GM18861 (cell line): ENCODE measurements at regions not wholly inside any gene's neighbourhood (a gene's known extent, or its start where the extent isn't known, plus 50 kb on each side); places are given as distances from the start of the nearest gene placed in this dataset.

Source experiments
- ATAC-seq: cut with Tn5 transposase; IDR thresholded peaks from one replicate; pipeline ENCODE4 v1.9.1; 2021; ENCODE audit not compliant: unreplicated experiment

DNA sequence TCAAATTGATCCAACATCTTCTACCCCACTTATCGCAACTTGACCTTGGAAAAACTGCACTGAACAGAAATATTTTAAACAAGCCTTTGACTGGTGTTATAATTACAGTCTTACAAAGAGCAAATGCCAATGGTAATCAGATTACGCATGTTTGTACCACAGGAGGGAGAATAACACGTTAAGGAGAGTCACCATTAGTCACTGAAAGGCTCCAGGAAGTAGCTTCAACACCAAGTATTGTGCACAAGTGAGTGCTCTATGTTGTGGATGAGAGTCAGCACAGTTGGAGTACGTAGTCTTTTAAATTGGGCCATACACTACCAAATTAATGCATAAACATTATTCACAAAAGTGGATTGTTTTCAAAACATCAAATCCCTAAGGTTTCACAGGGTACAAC is 1081.5 kb upstream of the TENM3 start:
- no peak for ATAC-seq

DNA sequence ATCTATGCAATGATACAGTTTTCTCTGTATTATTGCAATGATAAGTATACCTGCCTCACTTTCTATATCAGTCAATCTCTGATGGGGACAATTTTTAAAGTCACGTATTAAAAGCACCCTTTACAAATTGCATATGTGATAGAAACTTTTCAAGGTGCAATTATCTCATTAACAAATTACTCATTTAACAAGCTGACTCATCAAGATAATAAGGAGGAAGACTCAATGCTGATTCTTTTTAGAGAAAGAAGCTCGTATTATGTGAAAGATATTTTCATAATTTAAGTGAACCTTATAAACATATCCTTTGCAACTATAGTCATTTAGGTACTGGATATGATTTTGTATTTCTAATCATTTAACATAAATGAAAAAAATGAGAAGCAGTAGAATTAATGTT is 1080.9 kb upstream of the TENM3 start:
- ATAC-seq: no peak

DNA sequence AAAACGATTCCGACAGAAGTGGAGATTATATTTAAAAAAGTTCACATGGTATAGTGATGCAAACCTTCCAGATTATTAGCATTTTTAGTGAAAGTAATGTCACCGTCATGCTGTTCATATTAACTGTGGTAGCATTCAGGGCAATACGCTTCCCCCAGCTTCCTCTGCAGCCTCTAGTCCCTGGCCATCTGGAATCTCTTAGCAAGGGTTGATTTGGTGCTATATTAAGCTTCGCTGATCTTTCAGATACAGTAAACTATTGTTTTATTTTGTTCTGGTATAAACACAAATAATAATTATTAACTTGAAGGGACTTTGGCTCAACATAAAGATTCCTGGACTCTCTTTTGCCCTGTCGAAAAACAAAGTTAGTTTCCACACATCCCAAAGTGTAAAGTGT is 1080.5 kb upstream of the TENM3 start:
- ATAC-seq: no peak

DNA sequence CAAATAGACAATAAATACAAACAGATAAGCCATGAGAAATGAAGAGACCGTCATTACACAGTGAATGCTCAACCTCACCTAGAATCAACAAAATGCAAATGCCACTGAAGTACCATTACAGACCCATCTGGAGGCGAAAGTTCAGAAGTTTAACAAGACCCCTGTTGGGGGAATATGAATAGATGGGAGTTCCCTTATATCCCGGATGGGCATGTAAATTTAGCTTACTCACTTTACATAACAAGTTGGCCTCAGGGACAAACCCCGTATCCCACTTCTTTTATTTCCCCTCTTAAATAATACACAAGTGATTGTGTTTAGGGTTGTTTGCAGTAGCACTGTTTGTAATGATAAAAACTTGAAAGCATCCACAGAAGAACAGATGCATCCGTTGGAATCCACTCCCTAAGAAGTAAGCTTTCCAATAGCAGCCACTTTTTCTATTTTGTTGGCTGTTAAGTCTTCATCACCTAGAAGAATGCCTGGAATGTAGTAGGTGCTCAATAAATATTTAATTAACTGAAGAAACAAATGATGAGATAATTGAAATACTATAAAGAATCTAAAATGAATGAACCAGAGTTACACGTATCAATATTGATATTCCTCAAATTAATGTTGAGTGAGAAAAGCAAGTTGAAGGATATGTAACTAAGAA is 1076.3 kb upstream of the TENM3 start:
- no peak for ATAC-seq

DNA sequence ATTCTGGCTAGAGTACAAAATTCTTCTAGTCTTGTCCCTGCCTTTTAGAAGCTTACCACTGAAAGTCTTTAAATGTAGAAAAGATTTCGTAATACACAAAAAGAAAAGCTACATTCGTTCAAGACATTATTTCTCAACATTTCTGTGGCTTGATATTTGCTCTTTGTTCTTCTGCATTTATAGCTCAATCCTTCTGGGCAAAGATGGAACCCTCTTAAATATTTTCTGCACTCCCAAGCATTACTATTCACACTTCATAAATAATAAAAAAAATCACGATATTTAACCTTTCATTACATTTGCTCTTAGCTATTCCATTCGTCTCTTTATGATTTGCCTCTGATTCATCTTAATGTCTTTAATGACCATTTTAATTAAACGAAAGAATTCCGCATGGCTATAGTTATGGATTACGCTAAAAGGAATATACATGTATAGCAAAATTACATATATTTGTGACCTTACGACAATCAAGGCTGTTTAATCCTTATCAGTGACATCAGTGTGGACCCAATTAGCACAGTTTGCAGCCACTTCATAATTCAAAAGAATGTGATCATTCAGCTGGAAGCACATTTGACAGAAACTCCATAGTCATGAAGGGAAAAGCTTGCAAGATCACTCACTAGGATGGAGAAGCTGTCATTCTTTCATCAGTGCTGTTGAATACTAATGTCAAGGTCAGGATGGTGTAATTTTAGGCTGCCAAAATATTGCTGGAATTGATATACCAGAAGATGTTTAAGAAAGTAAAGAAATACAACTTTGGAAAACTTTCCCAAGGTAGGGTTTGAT is 1075.0 kb upstream of the TENM3 start:
- ATAC-seq: no peak

DNA sequence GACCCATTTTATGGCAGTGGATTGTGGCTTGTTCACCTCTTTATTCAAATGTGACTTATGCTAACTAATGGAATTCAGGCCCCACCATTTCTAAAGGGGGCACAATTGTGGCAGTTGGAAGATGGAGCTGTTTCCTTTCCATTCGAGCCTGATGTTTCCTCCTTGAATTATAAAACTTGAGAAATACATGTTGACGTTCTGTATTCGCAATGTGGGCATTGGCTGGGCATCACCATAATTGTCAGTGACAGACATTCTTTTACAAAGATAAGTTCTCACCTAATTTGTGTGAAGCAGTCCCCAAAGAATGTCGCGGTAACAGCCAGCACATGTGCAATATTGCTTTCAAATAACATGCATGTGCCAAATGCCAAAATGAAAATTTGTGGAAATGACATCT is 1070.2 kb upstream of the TENM3 start:
- no peak for ATAC-seq

DNA sequence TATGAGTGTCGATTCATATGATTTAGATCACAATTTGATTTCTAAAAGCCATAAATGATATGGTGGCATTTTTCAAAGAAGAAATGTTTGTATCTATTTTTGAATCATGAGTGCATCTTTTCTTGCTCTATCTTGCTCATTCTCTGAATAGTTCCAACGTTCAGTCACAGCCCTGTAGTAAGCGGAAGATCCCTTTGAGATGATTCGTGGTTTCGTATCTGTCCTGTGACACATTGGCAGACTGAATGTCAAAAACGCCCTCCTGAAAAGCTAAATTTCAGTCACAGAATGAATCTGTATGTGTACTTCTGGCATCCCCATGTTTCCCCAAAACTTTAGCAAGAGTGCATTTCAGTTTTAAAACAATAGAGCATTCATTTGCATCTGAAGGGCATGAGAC is 1066.9 kb upstream of the TENM3 start:
- ATAC-seq: no peak

DNA sequence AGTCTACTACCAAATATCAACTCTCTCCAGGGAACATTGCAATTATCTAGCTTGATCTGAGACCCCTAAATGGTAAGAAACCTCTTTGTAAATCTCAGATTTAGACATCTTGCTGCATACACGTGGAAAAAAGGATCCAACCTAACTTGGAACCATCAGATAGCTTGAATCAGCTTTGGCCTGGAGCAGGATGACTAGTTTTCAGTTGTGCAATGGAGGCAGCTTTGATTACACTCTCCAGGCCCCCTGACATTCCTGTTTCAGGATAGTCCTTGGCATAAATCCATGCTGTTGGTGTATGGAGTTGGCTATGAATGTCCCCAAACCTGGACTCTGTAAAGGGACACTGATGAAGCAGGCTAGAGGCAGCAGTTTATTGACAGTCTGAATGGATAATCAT is 1061.9 kb upstream of the TENM3 start:
- ATAC-seq: no peak

DNA sequence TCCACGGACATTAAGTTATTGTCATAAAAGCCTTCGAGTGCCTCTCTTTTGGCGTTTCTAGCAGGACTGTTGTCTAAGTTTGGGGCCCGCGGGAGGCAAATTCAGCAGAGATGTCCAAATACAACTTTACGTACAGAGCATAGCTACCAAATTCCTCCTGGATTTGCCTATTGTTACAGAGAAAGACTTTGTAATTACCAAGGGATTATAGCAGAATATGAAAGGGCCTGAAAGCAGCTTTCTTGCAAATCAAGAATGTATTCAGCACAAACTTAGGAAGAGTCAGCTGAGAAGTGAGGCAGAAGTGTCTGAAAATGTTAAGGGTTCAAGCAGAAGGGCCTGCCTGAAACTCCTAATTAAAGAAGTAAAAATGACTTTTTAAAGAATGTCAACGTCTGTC is 1053.5 kb upstream of the TENM3 start:
- ATAC-seq: no peak

DNA sequence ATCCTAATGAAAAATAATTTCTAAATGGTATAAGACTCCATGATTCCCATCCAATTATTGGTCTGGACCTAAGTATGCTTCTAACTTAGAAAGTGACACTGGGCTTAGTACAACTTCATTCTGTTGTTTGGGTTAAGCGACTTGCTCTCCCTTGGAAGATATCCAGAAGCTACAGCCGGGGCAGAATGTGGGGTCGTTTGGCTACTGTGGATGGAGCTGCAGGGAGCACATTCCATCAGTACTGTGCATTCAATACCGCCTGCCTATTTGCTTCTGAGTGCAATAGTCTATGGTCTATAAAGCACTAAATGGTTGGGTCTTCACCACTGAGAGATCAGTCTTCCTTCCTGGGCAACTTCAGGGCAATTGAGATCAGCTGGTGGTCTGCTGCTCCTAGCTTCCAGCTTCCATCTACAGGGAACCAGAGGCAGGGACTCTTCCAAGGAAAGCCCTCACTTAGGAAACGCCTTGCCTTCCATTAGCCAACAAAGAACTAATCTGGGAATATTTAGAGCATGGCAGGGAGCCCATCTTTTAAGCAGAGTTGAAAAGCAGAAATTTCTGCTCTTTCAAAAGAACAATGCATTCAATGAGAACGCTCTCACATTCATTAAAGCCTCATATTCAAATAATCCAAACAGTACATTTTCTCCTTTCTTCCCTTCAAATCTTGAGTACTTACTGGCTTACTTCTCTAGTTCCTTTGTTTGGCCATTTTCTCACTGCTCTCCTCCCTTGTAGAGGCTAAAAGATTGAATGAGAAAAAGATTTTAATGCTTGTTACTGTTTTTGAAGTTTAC is 1049.9 kb upstream of the TENM3 start:
- ATAC-seq: no peak

DNA sequence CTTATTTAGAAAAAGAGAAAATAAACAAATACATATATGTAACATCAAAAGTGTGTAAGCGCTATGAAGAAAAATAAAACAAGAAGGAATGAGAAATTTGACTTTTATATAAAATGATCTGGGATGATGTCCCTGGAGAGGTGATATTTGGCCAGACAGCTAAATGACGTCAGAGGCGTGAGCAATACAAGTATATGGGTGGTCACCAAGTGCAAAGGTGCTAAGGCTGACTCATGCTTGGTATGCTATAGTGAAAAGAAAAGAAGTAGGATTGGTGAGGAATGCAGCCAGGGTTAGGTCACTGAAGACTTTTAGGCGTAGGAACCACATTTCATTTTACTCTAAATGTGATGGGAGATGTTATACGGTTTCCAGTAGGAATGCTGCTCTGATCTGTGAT is 1049.1 kb upstream of the TENM3 start:
- ATAC-seq: no peak

DNA sequence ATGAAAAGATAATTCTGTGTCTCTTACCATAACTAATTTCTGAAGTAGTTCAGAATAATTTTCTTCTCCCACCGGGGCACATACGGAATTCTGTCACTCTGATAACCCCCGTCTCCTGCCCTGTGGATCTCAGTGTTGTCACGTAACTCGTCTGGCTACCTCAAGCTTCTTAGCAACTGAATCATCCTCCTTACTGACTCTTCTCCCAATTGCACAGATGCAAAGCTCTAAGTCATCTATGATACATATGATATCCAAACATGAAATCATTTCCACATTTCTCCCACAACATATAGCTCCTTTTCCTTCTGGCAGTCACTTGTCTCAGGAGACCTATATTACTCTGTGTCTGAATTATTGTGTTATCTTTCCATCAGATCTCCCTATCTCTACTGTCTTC is 1043.1 kb upstream of the TENM3 start:
- no peak for ATAC-seq

DNA sequence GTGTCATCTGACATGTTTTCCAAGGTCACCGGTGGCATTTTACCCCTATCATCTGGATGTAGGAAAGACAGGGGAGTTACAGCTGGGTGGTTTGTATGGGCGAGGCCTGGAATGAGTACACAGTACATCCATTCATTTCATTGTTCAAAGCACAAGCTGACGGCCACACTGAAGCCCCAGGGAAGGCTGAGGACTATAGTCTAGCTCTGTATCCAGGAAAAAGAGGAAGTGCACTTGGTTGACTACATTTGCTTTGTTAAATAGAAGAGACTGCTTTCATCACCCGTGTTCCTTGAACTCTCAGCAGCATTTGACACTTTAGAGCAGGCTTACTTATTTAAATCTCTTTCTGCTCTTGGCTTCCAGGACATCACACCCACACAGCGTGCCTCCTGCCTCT is 1041.0 kb upstream of the TENM3 start:
- no peak for ATAC-seq

DNA sequence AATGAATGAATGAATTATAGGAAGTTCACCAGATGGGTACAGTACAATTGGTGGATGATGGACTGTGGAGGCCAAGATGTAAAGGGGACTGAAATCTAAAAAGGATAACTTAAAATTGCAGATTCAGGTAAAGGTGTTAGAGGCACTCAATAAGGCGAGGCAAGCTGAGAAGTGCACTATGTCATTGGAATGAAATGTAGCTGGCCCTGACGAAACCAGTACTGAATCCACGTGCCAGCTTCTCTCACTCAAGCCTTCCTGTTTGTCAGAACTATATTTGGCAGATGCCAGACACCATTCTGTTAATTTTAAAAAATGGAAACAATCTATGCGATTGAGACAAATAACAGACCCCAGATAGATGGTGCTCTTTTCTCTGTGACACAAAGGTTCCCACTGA is 1039.1 kb upstream of the TENM3 start:
- ATAC-seq: no peak

DNA sequence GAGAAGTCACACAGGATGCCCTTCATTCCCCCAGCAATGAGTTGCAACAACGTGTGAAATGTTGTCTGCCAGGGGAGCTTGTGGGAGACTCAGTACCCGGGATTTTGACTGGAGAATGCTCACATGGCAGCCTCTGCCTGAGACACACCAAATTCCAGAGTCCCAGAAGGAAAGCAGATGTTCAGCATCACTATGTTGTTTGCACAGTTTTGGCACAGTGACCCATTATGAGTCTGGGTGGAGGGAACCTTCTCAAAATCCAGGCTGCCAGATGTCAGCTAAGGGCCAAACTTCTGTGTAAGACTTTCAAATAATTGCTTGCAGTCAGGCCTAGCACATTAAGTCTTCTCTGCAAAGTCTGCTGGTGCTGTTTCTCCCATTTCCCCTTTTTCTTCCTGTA is 1029.7 kb upstream of the TENM3 start:
- no peak for ATAC-seq

DNA sequence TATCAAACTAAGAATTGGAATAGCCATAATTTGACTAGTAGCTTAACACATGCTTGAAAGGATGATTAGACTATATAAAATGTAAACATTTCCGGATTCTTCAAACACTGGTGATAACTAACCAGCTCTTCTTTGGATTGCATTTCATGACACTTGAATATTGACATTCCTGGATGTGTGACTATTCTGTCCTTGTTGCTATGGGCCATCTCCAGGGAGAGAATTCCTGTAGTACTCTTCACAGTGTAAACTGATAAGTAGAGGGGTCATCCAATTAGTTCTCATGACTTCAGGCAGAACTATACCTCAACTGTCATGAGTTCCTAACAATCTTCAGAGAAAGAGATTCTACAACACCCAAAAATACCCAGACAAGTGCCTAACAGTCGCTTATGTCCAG is 1026.7 kb upstream of the TENM3 start:
- ATAC-seq: no peak

DNA sequence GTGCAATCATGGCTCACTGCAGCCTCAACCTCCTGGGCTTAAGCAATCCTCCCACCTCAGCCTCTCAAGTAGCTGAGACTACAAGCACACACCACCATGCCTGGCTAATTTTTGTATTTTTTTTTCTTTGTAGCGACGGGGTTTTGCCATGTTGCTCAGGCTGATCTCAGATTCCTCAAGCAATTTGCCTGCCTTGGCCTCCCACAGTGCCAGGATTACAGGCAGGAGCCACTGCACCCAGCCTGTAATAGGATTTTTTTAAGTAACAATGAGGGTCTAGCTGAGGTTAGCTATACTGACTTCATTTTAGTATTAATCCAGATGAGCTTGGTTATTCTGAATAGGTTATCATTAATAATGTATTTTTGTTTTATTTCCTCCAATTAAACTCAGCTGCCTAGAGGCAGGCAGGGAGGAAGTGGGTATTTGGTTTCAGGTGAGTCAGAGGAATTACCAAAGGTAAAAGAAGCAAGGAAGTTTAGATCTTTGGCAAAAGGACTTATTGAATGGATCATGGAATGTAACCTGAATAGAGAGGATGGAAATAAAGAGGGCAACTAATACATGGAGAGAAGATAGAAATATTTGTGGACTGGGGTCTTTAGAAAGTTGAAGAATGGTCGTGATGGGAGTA is 1023.3 kb upstream of the TENM3 start:
- ATAC-seq: no peak

DNA sequence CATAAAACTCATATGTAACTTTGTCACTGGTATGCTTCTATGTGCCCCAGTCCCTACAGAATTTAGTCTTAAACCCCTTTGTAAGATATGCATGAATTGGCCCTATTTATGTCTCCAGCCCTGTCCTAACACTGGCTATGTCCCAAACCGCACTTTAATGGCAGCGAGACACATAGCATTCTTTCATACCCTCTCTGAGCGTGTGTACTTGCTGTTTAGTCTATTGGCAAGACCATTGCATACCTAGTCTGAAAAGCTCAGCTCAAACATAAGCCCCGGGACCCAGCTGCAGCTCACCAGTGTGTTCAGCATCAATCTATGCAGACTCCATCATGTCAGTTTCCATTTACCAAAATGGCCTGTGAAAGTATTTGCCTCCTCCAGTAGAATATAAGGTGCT is 1018.4 kb upstream of the TENM3 start:
- ATAC-seq: no peak

DNA sequence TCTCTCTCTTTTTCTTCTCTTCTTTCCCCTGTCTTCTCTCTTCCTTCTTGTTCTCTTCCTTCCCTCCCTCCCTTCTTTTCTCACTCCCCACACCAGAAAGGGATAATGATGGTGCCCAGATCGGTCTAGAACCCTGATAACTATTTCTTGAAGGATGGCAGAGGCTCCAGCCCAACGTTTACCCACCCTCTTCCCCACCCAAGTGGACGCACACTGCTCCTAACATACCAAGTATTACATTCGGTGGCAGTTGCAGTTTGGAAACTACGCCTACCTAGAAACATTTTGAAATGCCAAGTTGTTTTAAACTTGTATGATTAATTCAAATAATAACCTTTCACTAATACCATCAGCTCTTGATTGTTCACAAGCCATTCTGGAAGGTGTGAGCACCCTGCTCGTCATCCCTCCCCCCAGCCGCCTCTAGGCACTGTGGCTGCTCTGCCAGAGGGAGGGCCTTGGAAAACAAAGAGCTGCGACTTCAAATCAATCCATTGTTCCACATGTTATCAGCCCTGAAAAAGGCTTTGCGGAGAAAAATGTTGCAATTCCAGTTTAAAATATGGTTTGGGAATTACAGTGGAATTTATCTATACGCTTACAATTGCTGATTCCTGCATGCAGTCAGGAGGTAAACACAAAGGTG is 1017.5 kb upstream of the TENM3 start:
- no peak for ATAC-seq

DNA sequence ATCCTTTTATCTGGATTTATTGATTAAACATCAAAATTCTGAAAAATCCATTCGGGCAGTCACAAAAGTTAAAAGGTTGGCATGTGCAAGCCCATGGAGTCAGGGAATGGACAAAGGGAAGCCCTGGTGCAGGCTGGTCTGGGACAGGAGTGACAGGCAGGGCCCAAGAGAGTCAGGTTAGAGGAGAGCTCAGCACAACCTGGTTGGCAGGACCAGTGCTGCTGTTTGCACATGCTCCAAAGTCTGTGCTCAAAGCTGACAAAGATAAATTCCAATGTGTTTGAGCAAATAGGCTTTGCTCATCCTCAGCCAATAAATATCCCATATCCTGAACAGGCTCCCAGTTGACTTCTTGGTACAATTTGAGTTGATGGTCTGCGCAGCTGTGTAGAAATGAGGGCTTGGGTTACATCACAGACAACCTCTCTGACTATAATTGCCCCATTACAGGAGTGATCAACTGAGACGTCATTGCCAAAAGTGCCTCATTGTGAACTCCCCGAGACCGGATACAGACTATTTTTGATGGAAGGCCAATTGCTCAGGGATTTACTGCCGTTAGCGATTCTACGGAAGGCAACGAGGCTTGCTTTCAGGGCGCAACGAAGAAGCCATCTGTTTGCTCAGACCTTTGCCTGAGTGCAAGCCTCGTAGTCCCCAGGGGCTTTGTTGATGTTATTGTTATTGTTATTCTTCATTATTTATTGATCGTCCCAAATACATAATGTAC is 1008.1 kb upstream of the TENM3 start:
- no peak for ATAC-seq
